ENCODE measurements at regions not wholly inside any gene's neighbourhood (a gene's known extent, or its start where the extent isn't known, plus 50 kb on each side); places are given as distances from the start of the nearest gene placed in this dataset.

GRCh38 chr4:171464499-171464898 is 348.7 kb upstream of the GALNTL6 start:
- intact Hi-C loops (cut with DNase I), result no loop called here
- no peak for DNase-seq
- Histone ChIP-seq H3K4me1 (no peaks in the 10 kb centered on the region), H3K36me3 (no peaks in the 10 kb centered on the region), H3K9me3 (no peaks in the 10 kb centered on the region), H3K27me3 (no peaks in the 10 kb centered on the region), H3K27ac (no peak overlapping the region), H3K4me3 (no peak overlapping the region)
- WGBS, 2 donors, result 52 to 53% methylated on average over 3 of the region's 3 CpGs
- TF ChIP-seq CTCF (IDR thresholded peaks at IDR 0.05) (no peak), POLR2A (IDR thresholded peaks at IDR 0.05) (no peak)

DNA sequence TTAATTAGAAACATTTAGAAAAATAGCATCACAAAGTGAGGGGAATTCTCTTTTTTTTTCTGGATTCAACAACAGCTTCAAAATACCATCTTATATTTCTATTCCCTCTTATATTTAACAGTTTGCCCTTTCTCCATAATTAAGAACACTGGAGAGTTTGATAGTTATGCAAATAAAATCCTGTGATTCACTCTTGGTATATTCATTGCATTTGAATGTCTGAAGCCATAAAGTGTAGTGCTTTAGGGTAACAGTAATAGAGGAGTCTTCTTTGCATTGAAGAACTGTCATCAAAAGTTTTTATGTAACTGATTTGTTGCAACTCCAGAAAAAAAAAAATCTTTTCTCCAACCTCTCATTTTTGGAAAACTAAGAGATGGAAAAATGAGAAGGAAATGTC is 352.0 kb upstream of the GALNTL6 start:
- Histone ChIP-seq H3K27me3 (no peaks in the 10 kb centered on the region), H3K27ac (no peak overlapping the region), H3K36me3 (no peaks in the 10 kb centered on the region), H3K4me1 (no peaks in the 10 kb centered on the region), H3K4me3 (no peak overlapping the region), H3K9me3 (no peaks in the 10 kb centered on the region)
- TF ChIP-seq CTCF (IDR thresholded peaks at IDR 0.05), result no peak
- TF ChIP-seq POLR2A (IDR thresholded peaks at IDR 0.05), result no peak
- no peak for DNase-seq
- intact Hi-C loops (cut with DNase I), result no loop called here

DNA sequence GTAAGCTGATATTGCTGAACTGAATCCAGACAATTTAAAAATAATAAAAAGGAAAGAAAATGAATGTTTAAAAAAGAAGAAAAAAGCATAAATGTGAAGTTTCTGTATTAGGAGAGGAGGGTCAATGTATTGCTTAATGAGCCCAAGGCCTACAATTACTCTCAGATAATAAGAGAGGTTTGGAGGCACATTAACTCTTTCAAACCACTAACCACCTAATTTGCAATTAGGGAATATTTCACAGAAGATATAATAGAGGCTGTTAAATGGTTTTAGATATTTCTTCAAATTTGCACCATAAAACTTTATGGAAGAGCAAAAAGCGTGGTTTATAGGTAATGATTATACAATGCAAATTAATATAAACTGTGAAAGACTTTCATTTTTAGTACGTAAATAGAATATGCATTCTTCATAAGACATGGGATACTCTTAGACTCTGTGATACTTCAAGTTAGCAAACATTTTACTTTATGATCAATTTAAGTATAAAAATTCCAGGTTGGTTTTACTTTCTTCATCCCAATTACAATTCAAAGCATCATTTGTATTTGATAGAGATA is 364.2 kb upstream of the GALNTL6 start:
- H3K9me3 ChIP-seq, result no peaks in the 10 kb centered on the region
- WGBS, 2 donors, result 80 to 83% methylated on average over 2 of the region's 2 CpGs
- TF ChIP-seq POLR2A (IDR thresholded peaks at IDR 0.05) (no peak), CTCF (IDR thresholded peaks at IDR 0.05) (no peak)
- no peaks in the 10 kb centered on the region for H3K4me1 ChIP-seq
- no peaks in the 10 kb centered on the region for H3K36me3 ChIP-seq
- H3K4me3 ChIP-seq, result no peak overlapping the region
- no peak for DNase-seq
- H3K27ac ChIP-seq, result no peak overlapping the region
- no peaks in the 10 kb centered on the region for H3K27me3 ChIP-seq
- intact Hi-C loops (cut with DNase I), result no loop called here

DNA sequence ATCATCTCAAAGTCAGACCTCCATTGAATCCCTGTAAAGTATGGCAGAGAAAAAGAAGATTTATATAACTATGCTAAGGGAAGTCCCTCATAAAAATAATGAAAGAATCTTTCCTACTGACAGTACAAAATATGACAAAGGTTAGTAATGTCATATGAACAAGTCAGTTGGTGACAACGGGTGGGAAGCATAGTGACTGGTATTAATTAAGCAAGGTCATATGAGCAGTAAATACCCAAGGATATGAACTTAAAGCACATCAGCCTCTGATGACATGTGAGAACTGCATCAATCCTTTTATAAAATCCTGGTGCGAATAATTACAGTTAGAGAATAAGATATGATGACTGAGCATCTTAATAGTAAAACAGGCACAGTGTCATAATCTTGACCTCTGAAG is 364.8 kb upstream of the GALNTL6 start:
- no peaks in the 10 kb centered on the region for H3K4me1 ChIP-seq
- WGBS, 2 donors, result 68 to 78% methylated on average over 2 of the region's 2 CpGs
- H3K27me3 ChIP-seq, result no peaks in the 10 kb centered on the region
- no peak overlapping the region for H3K27ac ChIP-seq
- no peak overlapping the region for H3K4me3 ChIP-seq
- H3K9me3 ChIP-seq, result no peaks in the 10 kb centered on the region
- DNase-seq, result no peak
- H3K36me3 ChIP-seq, result no peaks in the 10 kb centered on the region
- intact Hi-C loops (cut with DNase I), result no loop called here
- TF ChIP-seq POLR2A (IDR thresholded peaks at IDR 0.05) (no peak), CTCF (IDR thresholded peaks at IDR 0.05) (no peak)

- no peak for DNase-seq
- intact Hi-C loops (cut with DNase I), result no loop called here
- Histone ChIP-seq H3K36me3 (no peaks in the 10 kb centered on the region), H3K27ac (no peak overlapping the region), H3K4me1 (no peaks in the 10 kb centered on the region), H3K4me3 (no peak overlapping the region), H3K27me3 (no peaks in the 10 kb centered on the region), H3K9me3 (no peaks in the 10 kb centered on the region)
- TF ChIP-seq POLR2A (IDR thresholded peaks at IDR 0.05), result no peak
- TF ChIP-seq CTCF (IDR thresholded peaks at IDR 0.05), result no peak
- WGBS, 2 donors, result 39 to 45% methylated on average over 1 of the region's 1 CpG
Observed at GRCh38 chr4:171441300-171441941, 371.8 kb upstream of the GALNTL6 start.

All from esophagus squamous epithelium (tissue), 5 donors.